OCI-LY3 (cell line): ENCODE measurements at regions not wholly inside any gene's neighbourhood (a gene's known extent, or its start where the extent isn't known, plus 50 kb on each side); places are given as distances from the start of the nearest gene placed in this dataset.

Source experiments
- H2AFZ ChIP-seq: fragments of 200-600, 300-600 bp; shearing (Covaris generic); 2 replicates; pipeline ENCODE4 v1.6.0; 2014; ENCODE audit warnings: antibody characterized with exemption, low read depth, low read length
- H3K27ac ChIP-seq: fragments of 200-600, 300-600 bp; sonication (generic); 2 replicates; pipeline ENCODE4 v1.5.1; 2014; ENCODE audit warnings: mild to moderate bottlenecking, low read length, moderate library complexity, mixed read lengths
- H3K27me3 ChIP-seq: fragments of 200-600, 300-600 bp; sonication (generic); 2 replicates; pipeline ENCODE4 v1.6.1; 2014; ENCODE audit warnings: low read depth, low read length, mixed read lengths
- H3K36me3 ChIP-seq: fragments of 200-600, 300-600 bp; sonication (generic); replicated peaks from 2 replicates; pipeline ENCODE3; 2014; ENCODE audit warnings: low read depth, low read length, mixed read lengths
- H3K4me1 ChIP-seq: fragments of 300-600, 200-600 bp; sonication (generic); 2 replicates; pipeline ENCODE4 v1.6.1; 2014; ENCODE audit warnings: low read length, mixed read lengths
- H3K4me2 ChIP-seq: fragments of 200-600, 300-600 bp; sonication (generic); 2 replicates; pipeline ENCODE4 v1.6.1; 2014; ENCODE audit warnings: low read length, mixed read lengths
- H3K4me3 ChIP-seq: fragments of 300-600, 200-600 bp; sonication (generic); 2 replicates; pipeline ENCODE4 v1.5.1; 2014; ENCODE audit warnings: antibody characterized with exemption, mild to moderate bottlenecking, low read length, moderate library complexity
- H3K79me2 ChIP-seq: fragments of 300-600, 200-600 bp; shearing (Covaris generic); 2 replicates; pipeline ENCODE4 v1.6.1; 2014; ENCODE audit warnings: mild to moderate bottlenecking, low read length, mixed read lengths
- H3K9ac ChIP-seq: fragments of 300-600, 200-600 bp; shearing (Covaris generic); 2 replicates; pipeline ENCODE4 v1.6.0; 2014; ENCODE audit warnings: mild to moderate bottlenecking, low read length, moderate library complexity
- H3K9me3 ChIP-seq: fragments of 200-600, 300-600 bp; shearing (Covaris generic); 2 replicates; pipeline ENCODE4 v1.6.1; 2014; ENCODE audit warnings: low read length, mixed read lengths; ENCODE audit not compliant: insufficient read depth
- H4K20me1 ChIP-seq: fragments of 200-600, 300-600 bp; sonication (generic); 2 replicates; pipeline ENCODE4 v1.6.1; 2016; ENCODE audit warnings: low read length, mixed read lengths; ENCODE audit not compliant: insufficient read depth
- CTCF ChIP-seq: fragments of 200-600, 300-600 bp; sonication (generic); IDR thresholded peaks from 2 replicates; pipeline ENCODE4 v1.5.1; 2014; ENCODE audit warnings: antibody characterized with exemption, low read length, low read depth
- EZH2phosphoT487 ChIP-seq: fragments of 200-600 bp; shearing (Covaris generic); IDR thresholded peaks from 2 replicates; pipeline ENCODE4 v1.6.1; 2018; ENCODE audit warnings: antibody characterized with exemption, mixed run types, low read depth

GRCh38 chr5:85159395-85159794 lies 774.7 kb upstream of the EDIL3 start:
- Histone ChIP-seq H3K36me3 (no peaks in the 10 kb centered on the region), H3K4me1 (no peaks in the 10 kb centered on the region), H3K4me2 (no peak overlapping the region), H3K4me3 (no peak overlapping the region), H3K27ac (no peak overlapping the region), H3K9me3 (no peaks in the 10 kb centered on the region), H3K79me2 (no peaks in the 10 kb centered on the region), H2AFZ (no peak overlapping the region), H3K27me3 (no peaks in the 10 kb centered on the region), H3K9ac (no peak overlapping the region), H4K20me1 (no peaks in the 10 kb centered on the region)
- no peak for TF ChIP-seq EZH2phosphoT487
- TF ChIP-seq CTCF, result no peak

GRCh38 chr5:85168474-85168873 lies 783.8 kb upstream of the EDIL3 start:
- H3K79me2 ChIP-seq, result no peaks in the 10 kb centered on the region
- H3K9me3 ChIP-seq, result no peaks in the 10 kb centered on the region
- H4K20me1 ChIP-seq, result no peaks in the 10 kb centered on the region
- H3K27ac ChIP-seq, result no peak overlapping the region
- no peak overlapping the region for H3K9ac ChIP-seq
- H3K36me3 ChIP-seq, result no peaks in the 10 kb centered on the region
- H3K4me3 ChIP-seq, result no peak overlapping the region
- no peak overlapping the region for H3K4me2 ChIP-seq
- H3K4me1 ChIP-seq, result no peaks in the 10 kb centered on the region
- no peak overlapping the region for H2AFZ ChIP-seq
- TF ChIP-seq EZH2phosphoT487 (no peak), CTCF (no peak)
- no peaks in the 10 kb centered on the region for H3K27me3 ChIP-seq

- no peaks in the 10 kb centered on the region for H4K20me1 ChIP-seq
- H3K36me3 ChIP-seq, result no peaks in the 10 kb centered on the region
- no peak overlapping the region for H3K9ac ChIP-seq
- TF ChIP-seq CTCF (no peak), EZH2phosphoT487 (no peak)
- no peaks in the 10 kb centered on the region for H3K27me3 ChIP-seq
- no peak overlapping the region for H3K4me3 ChIP-seq
- no peak overlapping the region for H3K4me2 ChIP-seq
- H3K79me2 ChIP-seq, result no peaks in the 10 kb centered on the region
- H2AFZ ChIP-seq, result no peak overlapping the region
- H3K27ac ChIP-seq, result no peak overlapping the region
- H3K9me3 ChIP-seq, result no peaks in the 10 kb centered on the region
- H3K4me1 ChIP-seq, result no peaks in the 10 kb centered on the region
Observed at GRCh38 chr5:85170183-85170582, 785.5 kb upstream of the EDIL3 start.

- no peak overlapping the region for H2AFZ ChIP-seq
- no peaks in the 10 kb centered on the region for H3K9me3 ChIP-seq
- no peak overlapping the region for H3K4me3 ChIP-seq
- H3K79me2 ChIP-seq, result no peaks in the 10 kb centered on the region
- H3K9ac ChIP-seq, result no peak overlapping the region
- no peak overlapping the region for H3K4me2 ChIP-seq
- H4K20me1 ChIP-seq, result no peaks in the 10 kb centered on the region
- no peak overlapping the region for H3K27ac ChIP-seq
- no peaks in the 10 kb centered on the region for H3K4me1 ChIP-seq
- no peaks in the 10 kb centered on the region for H3K36me3 ChIP-seq
- no peak for TF ChIP-seq CTCF
- no peak for TF ChIP-seq EZH2phosphoT487
- no peaks in the 10 kb centered on the region for H3K27me3 ChIP-seq
Observed at GRCh38 chr5:85173469-85173868, 788.8 kb upstream of the EDIL3 start.
